HG02943 (cell line): ENCODE measurements at regions not wholly inside any gene's neighbourhood (a gene's known extent, or its start where the extent isn't known, plus 50 kb on each side); places are given as distances from the start of the nearest gene placed in this dataset.
"Not testable (repeated sequence)": the region's sequence is repeated elsewhere in the genome, so short reads cannot be mapped to it uniquely, and the experiment has no call there.

Experiments
- ATAC-seq: cut with Tn5 transposase; IDR thresholded peaks from one replicate; pipeline ENCODE4 v1.9.1; 2021; ENCODE audit warnings: mild to moderate bottlenecking, low read depth, moderate library complexity; ENCODE audit not compliant: unreplicated experiment

DNA sequence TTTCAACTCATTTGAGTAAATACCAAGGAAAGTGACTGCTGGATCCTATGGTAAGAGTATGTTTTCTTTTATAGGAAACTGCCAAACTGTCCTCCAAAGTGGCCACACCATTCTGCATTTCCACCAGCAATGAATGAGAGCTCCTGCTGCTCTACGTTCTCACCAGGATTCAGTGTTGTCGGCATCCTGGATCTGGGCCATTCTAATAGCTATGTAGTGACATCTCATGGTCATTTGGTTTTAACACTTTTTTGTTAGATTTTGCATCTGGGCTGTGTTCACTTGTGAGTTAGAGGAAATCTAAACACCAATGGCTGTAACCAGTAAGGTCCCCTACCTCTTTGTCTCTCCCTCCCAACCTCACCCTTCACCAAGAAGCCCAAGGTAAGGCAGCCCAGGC lies 115.9 kb downstream of the ATPSCKMT start:
- ATAC-seq: no peak

GRCh38 chr5:10130881-10131280 lies 118.8 kb downstream of the ATPSCKMT start:
- ATAC-seq: no peak

GRCh38 chr5:10126900-10127299 lies 122.8 kb downstream of the ATPSCKMT start:
- no peak for ATAC-seq

GRCh38 chr5:10125116-10125515 lies 124.6 kb downstream of the ATPSCKMT start:
- no peak for ATAC-seq

GRCh38 chr5:10124287-10124686 lies 125.4 kb downstream of the ATPSCKMT start:
- ATAC-seq: no peak

- ATAC-seq: no peak
Measured at GRCh38 chr5:10123254-10123989, 126.3 kb downstream of the ATPSCKMT start.

DNA sequence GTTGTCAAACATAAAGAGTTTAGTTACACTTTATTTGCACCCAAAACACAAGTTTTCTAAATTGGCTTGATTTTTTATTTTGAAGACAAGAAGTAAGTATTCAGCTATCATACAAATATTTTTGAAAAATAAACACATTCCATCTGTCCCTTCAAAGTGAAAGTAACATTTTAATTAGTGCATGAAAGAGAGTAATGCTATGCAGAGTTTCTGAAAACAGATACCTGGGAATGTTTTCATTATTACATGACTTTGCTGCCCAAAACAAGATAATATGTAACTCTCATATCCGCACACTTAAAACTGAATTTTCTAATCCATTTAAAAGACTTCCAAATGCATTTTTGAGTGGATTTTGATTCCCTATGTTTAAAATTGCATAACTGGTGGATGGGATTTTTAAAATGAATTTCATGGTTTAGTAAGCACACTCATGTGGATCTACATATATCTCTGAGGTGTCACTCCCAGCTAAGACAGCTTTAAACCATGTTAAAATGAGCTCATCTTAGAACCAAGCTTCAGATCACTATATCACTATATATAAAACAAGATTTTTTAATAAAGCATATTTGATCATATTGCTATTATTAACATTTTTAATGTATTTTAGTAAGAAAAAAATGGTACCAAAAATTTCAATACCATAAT lies 127.5 kb downstream of the ATPSCKMT start:
- ATAC-seq: no peak

DNA sequence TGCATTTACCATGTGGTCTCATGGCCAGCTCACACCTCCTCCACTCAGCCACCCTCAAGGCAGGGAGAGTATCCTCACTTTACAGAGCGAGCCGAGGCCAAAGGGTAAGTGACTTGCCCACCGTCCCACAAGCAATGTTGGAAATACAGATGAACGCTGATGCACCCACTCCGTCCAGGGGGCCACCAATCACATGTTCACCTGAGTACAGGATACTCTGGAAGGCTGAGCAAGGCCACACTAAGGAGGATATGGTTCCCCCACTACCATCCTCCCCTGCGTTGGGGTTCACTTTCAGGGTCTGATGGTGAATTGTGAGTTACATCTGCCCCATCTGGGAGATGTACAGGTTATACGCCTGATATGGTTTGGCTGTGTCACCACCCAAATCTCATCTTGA lies 128.8 kb downstream of the ATPSCKMT start:
- ATAC-seq: no peak

DNA sequence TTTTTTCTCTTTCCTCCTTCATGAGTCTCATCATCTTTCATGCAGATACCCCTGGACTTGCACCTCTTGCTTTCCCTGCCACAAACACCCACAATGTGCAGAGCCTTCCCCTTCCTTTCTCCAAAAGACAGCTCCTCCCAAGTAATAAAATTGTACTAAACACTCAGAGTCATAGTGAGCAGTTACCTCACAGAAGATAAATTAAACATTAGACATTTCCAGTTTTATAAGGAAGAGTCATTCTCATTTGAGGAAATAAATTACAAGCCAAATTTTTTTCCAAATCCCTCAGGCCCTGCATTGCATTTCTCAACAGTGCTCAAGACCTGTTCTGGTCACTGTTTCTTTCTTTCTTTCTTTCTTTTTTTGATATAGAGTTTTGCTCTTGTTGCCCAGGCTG lies 131.5 kb downstream of the ATPSCKMT start:
- no peak for ATAC-seq

- no peak for ATAC-seq
Measured at GRCh38 chr5:10116594-10116993, 133.1 kb downstream of the ATPSCKMT start.

DNA sequence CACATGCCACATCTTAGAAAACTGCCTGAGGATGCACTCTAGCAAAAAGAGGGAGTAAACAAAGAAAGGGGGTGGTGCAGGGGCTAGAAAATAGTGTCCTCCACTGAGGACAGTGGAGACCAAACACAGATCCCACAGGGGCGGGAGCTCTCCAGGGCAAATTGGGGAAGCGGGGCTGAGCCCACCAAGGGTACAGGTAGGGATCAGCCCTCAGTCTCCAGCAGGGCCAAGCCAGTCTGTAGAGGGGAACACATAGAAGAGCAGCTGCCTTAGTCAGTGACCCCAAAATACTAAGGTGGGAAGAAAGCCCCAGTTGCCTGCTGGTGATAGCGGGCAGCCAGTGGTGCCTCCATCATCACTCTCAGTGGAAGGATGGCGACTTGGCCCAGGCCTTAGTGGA lies 134.0 kb downstream of the ATPSCKMT start:
- no peak for ATAC-seq

DNA sequence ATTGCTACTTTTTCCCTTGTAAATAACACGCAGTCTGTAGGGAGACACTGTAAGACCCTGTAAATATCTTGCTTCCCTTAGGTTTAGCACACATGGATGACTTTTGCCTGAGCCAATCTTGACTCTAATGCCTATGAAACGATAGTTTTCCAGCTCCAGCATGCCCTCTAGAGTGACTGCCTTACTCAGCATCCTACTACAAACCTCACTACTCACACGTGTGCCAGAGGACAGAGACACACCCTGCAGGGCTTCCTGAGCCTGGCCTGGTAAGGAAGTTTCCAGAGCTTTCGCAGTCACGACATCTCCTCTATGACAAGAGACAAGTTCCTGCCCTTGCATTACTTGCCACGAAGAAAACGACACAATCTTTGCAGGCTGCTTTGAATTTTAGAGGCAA lies 138.1 kb downstream of the ATPSCKMT start:
- ATAC-seq: no peak

- no peak for ATAC-seq
Measured at GRCh38 chr5:10110228-10110627, 139.5 kb downstream of the ATPSCKMT start.

DNA sequence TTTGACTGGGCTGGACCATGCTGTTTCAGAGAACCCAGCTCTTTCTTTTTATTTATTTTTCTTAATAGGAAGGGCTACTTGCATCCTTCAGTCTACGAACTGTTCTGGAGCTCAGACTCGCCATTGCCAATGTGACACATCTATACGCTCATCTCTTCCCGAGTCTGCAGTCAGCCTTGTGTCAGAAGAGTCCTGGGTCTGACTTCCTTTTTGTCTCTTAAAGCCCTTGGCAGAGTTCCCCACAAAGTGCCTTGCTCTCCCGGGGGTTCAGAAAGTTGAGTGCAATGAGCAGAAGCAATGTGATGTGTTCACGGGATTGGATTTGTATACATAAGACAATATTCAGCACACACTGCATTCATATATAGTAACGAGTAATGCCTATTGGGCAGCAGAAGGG lies 140.4 kb downstream of the ATPSCKMT start:
- no peak for ATAC-seq

DNA sequence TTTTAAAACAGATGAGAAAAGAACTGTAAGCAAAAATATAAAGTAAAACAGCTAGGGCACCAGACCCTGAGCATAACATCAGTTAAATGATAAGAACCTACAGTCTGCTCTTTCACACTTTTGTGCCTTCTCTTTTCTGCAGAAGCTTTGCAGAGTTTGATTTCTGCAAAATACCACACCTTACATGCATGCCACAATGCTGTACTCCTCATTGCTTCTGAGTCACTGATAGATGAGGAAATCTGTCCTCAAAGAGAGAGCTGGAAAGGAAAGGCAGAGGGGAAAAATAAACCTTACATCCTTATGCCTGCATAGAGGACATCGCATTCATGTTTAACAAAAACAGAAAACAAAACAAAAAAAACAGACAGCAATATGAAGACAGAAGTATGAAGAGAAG lies 142.9 kb downstream of the ATPSCKMT start:
- ATAC-seq: no peak

GRCh38 chr5:10106285-10106684 lies 143.4 kb downstream of the ATPSCKMT start:
- no peak for ATAC-seq

- no peak for ATAC-seq
Measured at GRCh38 chr5:10102706-10103497, 146.8 kb downstream of the ATPSCKMT start.

DNA sequence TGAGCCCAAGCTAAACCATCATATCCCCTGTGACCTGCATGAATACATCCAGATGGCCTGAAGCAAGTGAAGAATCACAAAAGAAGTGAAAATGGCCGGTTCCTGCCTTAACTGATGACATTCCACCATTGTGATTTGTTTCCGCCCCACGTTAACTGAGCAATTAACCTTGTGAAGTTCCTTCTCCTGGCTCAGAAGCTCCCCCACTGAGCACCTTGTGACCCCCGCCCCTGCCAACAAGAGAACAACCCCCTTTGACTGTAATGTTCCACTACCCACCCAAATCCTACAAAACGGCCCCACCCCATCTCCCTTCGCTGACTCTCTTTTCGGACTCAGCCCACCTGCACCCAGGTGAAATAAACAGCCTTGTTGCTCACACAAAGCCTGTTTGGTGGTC lies 147.5 kb downstream of the ATPSCKMT start:
- not testable (repeated sequence) for ATAC-seq

- no peak for ATAC-seq
Measured at GRCh38 chr5:10099548-10099947, 150.1 kb downstream of the ATPSCKMT start.

DNA sequence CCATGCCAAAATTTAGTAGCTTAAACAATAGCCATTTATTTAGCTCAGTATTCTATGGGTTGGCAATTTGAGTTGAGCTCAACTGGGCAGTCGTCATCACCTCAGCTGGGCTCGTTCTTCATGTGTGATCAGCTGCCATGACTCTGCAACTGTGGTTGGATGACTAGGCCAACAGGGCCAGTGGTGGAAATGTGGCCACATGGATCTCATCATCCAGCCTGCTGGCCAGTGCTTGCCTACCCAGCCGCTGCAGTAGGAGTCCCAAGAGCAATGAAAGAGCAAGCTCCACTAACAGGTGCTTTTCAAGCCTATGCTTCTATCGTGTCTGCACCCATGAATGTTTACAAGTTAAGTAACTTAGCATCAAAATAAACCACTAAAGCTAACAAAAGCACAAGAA lies 158.0 kb downstream of the ATPSCKMT start:
- no peak for ATAC-seq

- no peak for ATAC-seq
Measured at GRCh38 chr5:10090074-10090473, 159.6 kb downstream of the ATPSCKMT start.
